ENCODE measurements at regions not wholly inside any gene's neighbourhood (a gene's known extent, or its start where the extent isn't known, plus 50 kb on each side); places are given as distances from the start of the nearest gene placed in this dataset.

DNA sequence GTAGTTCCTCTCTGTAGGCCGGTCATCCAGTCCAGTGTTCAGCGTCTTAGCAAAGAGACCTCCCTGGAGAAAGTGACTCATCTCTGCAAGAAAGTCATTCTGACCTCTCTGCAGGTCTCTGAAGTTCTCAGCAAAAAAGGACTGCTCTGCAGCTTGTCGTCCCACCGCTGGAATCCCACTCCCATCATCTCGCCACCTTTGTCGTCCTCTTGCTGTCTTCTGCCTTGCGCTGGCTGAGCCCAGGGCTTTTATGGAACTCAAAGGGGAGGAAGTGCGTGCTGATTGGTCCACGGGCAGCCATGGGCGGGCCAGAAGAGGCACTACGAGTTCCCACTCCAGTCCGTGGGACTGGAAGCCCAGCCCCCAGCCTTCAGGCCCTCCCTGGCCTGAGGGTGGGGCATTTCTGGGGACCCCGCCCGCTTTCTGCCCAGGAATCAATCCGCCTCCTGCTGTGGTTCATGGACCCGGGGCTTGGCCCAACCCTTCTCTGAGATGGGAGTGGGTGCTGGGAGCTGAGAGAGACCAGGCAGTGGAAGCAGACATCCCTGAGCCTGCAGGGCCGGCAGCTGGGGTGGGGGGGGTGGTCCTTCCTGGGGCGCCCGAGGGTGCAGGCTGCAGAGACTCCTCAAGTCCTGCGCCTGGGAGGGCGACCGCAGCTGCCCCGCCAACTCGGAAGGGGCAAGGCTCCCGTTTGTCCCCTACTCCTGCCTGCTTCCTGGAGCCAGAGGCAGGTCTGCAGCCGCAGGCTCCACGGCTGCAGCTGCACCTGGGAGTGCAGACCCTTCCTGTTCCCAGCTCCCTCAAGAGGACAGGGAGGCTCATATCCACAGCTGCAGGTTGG, 660.7 kb upstream of the RAB6C start:
- peak; percentile 15 for DNase-seq (ENCODE audit: low read depth)

DNA sequence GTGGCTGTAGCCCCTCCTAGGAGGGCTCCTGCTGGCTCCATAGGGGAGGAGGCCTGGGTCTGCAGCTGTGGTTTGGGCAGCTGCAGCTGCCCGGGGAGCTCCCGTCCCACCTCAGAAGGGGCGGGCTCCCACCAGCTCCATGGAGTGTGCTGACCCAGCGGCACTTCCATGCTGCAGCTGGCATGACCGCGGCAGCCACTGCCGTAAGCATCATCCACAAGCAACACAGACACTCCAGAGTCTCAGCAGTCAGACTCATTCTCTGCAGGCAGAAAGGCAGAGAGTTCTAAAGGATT, 660.1 kb upstream of the RAB6C start:
- no peak for DNase-seq (ENCODE audit: low read depth)

DNA sequence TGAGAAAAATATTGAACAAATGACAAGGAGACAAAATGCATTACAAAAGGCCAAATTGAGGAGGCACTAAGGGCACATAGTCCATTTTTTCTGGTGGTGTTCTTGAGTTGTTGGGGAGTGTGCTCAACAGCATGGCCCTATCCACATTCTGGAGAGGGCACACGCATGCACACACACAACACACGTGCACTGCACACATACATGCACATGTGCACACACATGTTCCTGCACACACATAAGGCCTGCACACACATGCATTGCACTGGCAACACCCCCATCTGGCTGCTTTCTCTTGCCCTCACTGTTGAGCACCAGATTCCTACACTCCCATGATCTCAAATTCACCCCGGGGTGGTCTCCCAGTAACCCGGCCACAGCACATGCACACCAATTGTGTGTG, 659.2 kb upstream of the RAB6C start:
- no peak for DNase-seq (ENCODE audit: low read depth)

DNA sequence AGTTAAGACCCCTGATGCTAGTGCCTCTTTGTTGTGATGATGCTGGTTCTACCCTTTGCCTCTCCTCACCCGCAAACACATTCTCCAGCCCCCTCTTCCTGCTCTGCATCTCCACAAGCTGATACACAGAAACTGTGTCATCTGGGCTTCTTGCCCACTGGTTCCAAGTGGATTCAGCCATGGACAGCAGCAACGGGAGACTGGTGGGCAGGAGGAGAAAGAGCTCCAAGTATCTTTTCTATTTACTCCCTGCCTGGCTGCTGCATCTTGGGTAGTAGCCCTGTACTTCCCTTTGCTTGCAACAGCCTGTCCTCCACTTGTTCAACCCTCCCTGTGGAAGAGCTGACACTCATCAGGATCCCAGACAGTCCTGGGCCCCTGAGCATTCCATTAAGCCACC, 655.1 kb upstream of the RAB6C start:
- no peak for DNase-seq (ENCODE audit: low read depth)

DNA sequence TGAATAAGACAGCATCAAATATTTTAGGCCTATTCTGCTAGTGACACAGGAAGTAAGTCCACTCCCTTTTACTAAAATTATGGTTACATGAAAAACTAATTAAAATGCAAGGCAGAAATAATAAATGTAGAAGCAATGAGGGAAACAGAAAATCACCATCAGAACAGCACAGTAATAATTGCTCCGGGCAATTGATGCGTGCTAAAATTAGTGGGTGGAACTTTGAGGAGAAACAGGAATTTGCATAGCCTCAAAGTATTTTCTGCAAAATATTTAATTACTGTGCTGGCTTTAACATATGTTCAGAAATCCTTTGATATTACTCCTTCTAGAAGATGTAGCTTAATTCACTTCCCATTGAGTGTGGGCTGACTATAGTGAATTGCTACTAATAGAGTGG, 654.3 kb upstream of the RAB6C start:
- DNase-seq (ENCODE audit: low read depth), result no peak

DNA sequence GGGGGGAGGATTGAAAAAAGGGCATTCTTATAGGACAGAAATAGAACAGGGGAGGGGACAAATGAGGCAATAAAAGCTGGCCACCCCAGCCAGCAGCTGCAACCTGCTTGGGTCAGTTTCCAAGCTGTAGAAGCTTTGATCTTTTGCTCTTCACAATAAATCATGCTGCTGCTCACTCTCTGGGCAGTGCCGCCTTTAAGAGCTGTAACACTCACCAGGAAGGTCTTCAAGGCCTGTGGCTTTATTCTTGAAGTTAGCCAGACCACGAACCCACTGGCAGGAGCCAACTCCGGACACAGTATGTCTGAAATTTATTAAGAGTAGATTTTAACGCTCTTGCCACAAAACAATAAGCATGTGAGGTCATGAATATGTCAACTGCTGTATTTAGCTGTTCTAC, 649.9 kb upstream of the RAB6C start:
- DNase-seq (ENCODE audit: low read depth), result no peak

DNA sequence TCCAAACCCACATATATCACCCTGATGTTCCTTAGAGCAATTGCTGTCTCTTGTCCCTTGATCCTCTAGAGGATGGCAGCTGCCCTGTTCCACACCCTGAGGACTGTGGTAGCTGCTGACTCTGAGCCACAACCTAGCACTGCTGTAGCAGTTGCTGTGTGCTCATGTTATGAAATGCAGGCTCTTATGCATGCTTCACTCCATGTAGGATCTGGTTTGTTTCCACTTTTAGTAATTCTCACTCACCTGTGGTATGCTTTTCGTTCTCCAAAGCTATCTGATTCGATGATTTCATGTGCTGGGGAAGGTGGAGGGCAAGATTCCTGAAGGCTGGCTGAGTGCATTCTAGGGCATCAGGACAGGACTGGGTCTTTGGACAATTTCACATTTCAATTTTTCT, 649.0 kb upstream of the RAB6C start:
- DNase-seq (ENCODE audit: low read depth), result no peak

DNA sequence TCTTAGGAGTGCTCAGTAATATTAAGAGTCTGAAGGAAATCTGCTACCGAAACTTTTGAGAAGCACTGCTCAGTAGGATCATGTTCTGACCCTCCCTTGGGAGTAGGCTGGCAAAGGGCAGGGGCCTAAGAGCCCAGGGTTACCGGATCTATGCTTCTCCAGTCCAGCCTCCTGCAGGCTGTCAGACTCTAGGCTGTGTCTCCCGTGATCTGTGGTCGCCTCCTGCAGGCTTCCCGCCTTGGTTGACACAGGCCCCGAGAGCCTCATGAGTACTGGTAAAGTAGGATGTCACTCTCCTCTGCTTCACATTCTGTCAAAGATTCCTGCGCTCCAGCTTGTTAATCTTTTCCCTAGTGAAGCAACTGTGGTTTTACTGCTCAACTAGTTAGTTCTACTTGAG, 647.8 kb upstream of the RAB6C start:
- no peak for DNase-seq (ENCODE audit: low read depth)

DNA sequence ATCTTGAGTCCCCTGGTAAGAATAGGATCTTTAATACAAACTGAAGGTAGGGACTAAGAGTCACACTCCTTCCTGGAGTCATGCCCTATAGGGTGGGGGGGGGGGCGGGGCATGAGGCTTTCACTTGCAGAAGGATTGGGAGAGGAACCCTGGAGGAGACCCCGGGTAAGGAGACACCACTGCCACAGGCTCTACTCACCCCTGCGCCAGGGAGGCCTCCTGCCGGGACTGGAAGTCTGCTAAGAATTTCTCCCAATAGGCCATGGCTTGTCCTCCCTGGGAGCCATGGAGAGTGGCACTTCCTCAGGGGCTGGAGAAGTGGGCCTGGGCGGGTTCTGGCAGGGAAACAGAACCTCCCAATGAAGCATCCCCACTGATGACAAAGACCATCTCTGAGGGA, 645.3 kb upstream of the RAB6C start:
- DNase-seq (ENCODE audit: low read depth), result no peak

DNA sequence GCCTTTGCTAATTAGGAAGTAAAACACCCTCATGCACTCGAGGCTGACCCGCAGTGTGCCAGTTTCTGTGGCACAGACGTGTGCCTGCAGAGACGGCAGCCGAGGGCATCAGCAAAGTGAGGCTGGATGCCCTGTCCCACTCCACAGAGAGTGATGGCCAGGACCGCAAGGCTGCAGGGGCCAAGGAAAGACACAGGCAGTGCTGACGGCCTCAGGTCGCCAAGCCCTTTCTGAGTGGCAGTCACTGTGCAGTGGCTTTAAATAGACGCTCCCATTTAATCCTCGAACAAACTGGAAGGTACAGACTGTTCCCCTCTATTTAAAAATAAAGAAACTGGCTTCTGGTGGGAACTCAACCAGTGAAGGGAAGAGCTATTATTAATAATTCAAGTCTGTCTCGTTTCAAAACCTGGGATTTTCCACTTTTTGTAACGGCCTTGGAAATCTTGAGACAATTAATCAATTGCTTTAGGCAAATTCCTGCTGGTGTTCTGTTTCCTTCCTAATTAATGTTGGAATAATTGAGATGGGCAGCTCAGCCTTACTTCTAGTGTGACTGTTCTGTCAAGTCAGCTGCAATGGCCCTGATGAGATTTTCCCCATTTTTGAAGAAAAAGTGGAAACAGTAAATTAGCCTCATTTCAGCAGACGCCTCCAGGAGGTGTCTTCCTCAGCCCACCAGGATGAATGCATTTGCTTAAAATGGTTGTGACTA, 644.6 kb upstream of the RAB6C start:
- no peak for DNase-seq (ENCODE audit: low read depth)

DNA sequence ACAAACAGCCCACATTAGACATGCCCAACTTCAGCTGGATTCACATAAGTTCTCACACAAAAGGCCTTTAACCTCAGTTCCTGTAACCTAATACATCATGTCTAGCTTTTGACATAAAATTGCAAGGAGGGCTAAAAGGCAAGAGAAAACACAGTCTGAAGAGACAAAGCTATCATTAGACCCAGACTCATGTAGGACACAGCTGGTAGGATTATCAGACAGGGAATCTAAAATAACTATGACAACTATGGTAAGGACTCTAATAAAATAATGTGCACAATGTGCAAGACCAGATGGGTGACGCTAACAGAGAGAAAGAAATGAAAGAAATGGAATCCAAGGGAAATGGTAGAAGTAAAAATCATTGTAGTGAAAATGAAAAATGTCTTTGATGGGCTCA, 643.2 kb upstream of the RAB6C start:
- no peak for DNase-seq (ENCODE audit: low read depth)

DNA sequence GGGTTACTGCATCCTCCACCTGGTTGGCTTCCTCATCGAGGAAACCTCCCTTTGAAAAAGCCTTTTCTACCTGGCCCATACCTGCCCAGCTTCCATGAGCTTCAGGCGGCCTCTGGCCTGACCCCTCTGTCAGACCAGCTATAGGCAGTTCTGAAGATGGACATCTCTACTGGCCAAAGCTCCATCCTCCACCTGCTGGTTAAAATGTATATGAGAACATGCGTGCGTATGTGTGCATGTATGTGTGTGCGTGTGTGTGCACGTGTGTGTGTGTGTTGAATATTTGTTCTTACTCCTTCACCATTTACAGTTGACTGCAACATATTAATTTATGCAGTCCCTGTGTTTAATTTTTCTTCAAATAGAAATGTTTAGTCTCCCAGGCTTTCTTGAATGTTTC, 642.4 kb upstream of the RAB6C start:
- peak; percentile 16 for DNase-seq (ENCODE audit: low read depth)

DNA sequence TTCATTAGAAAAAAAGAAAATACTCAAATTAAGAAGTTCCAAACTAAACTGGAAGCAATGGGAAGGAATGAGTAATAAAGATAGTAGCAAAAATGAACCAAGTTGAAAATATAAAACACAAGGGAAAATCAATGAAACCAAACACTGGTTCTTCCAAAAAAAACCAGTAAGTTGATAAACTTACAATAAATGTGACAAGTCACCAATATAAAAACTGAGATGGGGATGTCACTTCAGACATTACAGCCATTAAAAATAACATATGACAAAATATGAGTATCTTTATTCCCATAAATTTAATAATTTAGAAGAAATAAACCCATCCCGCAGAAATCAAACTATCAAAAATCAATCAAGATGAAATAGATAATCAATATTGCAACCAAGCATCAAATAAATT, 633.9 kb upstream of the RAB6C start:
- no peak for DNase-seq (ENCODE audit: low read depth)

DNA sequence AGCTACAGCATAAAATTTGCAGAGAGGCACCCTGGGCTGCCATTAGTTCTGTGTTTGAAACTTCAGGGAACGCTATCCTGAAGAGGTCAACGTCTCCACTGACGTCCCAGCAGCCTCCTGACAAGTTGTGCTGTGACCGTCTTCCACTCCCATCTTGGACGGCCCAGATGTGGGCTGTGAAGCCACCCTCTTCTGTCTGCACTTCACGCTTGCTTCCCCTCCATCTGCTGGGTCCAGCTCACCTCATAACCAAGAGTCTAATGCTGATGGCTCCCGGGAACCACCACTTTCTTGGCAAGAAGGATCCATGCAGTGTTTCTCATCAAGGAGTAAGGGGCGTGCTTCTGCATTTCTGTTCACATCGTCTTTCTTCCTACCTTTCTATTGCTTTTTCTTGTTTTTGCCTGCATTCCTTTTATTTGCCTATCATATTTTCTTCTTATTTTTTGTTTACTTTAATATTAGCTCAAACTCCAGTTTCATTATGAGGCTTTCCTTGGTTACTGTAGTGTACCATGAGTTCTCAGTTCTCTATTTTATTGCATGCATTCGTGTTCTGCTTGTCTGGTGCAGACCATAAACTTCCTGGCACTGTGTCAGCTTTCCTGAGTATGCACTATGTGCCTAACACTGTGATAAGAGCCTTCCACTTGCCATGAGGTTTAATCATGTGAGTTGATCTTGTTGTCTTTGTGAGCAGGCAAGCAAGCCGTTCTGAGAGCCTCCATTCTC, 631.8 kb upstream of the RAB6C start:
- DNase-seq (ENCODE audit: low read depth), result no peak

DNA sequence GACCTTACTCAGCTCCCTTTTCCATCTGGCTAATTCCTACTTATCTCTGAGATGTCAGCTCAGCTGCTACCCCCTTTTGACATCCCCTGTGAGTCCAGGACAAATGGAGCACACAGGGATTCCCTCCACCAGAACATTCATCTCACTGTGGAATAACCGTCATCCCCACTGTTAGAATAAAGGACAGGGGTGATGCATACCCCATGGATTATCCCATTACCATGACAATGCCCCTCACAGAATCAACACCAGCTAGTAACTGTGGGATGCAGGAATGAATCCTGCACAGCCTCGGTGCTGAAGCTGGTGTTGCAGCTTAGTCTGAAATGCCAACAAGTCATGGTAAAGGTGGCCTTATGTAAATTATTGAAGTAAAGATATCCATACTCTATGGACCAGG, 624.8 kb upstream of the RAB6C start:
- no peak for DNase-seq (ENCODE audit: low read depth)

DNA sequence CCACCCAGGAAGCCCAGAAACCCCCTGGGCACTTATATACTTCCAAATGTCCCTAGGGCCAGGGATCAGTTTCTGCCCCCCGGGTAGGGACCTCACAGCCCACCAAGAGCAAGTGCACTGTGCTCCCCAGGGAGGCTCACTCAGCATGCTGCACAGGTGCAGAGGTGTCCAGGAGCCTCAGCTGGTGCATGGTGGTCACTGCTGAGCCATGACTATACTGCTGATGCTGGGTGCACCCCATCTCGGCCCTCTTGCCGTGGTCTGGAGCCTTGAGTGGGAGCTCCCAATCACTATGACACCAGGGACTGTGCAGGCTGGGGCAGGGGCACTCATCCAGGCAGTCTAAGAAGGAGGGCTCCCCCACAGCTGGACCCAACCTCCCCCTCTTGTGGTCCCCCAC, 617.8 kb upstream of the RAB6C start:
- DNase-seq (ENCODE audit: low read depth), result no peak

DNA sequence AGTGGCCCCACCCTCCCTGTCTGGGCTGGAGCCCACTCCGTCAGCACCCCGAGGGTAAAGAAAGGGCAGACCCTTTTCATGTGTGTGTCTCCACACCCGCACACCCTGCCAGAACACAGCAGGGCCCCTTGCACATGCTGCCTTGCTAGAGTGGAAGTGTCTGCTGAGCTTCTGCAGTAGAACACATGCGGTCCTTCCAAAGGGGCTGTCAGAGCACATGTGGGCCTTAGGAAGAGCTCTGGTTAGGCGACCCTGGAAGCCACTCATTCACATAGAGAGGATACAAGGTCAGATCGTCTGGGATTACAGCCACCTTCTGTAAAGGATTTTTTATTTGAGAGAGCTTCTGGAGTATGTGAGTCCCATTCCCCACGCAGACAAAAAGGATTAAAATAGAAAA, 613.2 kb upstream of the RAB6C start:
- no peak for DNase-seq (ENCODE audit: low read depth)

DNA sequence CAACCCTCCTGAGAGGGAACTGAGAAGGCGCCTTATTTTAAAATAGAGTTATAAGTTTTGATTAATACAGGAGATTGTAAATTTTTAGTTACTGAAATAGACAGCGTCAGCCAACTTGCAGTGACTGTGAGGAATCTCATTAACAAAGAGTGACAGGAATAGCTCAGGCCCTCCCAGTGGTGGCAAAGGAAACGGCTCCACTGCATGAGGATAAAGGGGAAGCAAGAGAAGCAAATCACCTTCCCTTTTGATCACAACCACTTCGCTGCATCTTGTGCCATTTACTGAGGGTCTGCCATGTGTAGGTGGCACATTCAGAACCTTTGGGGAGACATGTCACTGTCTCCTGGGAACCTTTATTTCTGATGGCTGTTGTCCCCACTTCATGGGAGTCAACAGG, 612.4 kb upstream of the RAB6C start:
- no peak for DNase-seq (ENCODE audit: low read depth)

DNA sequence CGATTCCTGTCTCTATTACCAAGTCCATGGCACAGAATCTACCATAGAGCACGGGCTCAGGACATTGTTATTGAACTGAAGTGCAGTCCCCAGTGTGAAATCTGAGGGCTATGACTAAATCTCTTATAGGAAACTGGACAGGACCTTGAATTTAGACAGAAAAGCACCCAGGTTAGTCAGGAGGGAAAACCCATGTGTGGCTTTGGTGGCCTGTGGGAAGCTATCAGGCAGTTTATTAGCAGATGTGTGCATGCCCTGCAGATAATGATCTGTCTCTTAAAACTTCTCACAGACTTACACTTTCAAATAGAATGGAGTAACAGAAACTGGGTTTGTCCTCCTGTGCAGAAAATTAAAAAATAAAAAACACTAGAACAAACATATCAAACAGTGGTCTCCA, 610.0 kb upstream of the RAB6C start:
- DNase-seq (ENCODE audit: low read depth), result no peak

DNA sequence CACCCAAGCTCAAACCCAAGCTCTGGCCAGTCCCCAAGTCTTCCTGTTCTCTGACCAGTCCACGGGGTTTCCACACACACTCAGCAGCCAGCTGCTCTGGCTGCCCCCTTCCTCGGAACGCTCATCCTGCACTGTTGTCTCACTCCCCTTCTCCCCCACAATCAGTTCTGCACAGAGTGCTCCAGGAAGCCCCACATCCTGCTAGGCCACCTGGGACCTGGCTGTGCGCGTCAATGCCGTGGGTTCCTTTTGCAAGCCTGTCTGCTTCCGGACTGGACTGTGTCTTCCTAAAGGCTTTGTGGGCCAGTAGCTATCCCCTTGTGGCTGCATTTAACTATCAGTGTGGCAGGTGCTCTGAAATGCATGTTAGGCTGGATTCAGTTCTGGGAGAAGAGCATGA, 605.0 kb upstream of the RAB6C start:
- no peak for DNase-seq (ENCODE audit: low read depth)

DNA sequence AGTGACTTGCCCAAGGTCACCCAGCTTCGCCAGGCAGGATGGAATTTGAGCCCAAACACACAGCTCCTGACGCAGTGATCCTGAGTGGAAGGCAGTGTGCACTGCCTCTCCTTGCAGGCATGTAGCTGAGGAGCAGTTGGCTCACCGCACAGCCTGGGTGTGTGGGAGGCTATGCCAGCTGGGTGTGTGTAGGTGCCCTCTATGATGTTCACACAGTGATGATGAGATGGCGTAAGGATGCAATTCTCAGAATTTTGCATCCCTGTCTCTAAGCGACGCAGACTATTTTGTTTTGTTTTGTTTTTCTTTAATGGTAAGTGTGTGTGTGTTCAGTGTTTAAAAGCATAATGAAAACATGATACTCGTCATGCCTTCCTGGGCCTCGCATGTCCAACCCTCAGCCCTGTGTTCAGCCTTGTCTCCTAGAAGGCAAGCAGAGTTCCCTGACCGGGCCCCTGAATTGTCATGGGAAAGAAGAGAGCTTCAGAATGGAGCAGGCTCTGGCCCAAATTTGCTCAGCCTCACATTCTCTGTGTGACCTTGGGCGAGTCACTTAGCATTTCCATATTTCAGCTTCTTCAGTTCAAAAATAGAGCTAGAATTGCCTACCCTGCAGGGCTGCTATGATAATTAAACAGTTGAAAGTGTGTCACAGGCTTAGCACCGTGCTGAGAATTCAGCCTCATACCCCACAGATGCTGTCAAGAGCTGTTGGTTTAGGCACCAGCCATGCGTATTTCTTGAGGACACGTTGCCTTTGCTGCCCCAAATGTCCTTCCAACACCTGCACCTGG, 603.6 kb upstream of the RAB6C start:
- DNase-seq (ENCODE audit: low read depth), result no peak

Data from HT1080 (cell line).